Endodermal cell (in vitro differentiated cells): ENCODE measurements at regions not wholly inside any gene's neighbourhood (a gene's known extent, or its start where the extent isn't known, plus 50 kb on each side); places are given as distances from the start of the nearest gene placed in this dataset.

Experiments
- DNase-seq: peaks from one replicate; pipeline ENCODE4 v3.0.0-alpha.2; 2017
- H3K27ac ChIP-seq: 2 replicates; pipeline ENCODE4 v1.5.1; 2013; ENCODE audit warnings: mild to moderate bottlenecking, low read depth, low read length, moderate library complexity
- H3K27me3 ChIP-seq: 2 replicates; pipeline ENCODE4 v1.6.1; 2013; ENCODE audit warnings: mild to moderate bottlenecking, low read length, moderate library complexity; ENCODE audit not compliant: insufficient read depth, control insufficient read depth, poor library complexity, severe bottlenecking
- H3K36me3 ChIP-seq: 2 replicates; pipeline ENCODE4 v1.7.0; 2013; ENCODE audit warnings: mild to moderate bottlenecking, low read length, moderate library complexity; ENCODE audit not compliant: control insufficient read depth, insufficient read depth
- H3K4me1 ChIP-seq: one replicate; pipeline ENCODE4 v1.7.0; 2013; ENCODE audit warnings: low read length; ENCODE audit not compliant: control insufficient read depth, insufficient read depth
- H3K4me3 ChIP-seq: 2 replicates; pipeline ENCODE4 v1.5.1; 2013; ENCODE audit warnings: mild to moderate bottlenecking, low read length, moderate library complexity
- H3K9ac ChIP-seq: 2 replicates; pipeline ENCODE4 v1.6.1; 2013; ENCODE audit warnings: mild to moderate bottlenecking, low read length, moderate library complexity; ENCODE audit not compliant: poor library complexity, severe bottlenecking; ENCODE audit errors: extremely low read depth
- H3K9me3 ChIP-seq: 2 replicates; pipeline ENCODE4 v1.6.1; 2013; ENCODE audit warnings: mild to moderate bottlenecking, low read length, moderate library complexity; ENCODE audit not compliant: control insufficient read depth
- H3K27ac Mint-ChIP-seq: 2 replicates; pipeline ENCODE4 v1.8.0; 2020; ENCODE audit warnings: mixed read lengths
- H3K27me3 Mint-ChIP-seq: 2 replicates; pipeline ENCODE4 v1.8.0; 2021; ENCODE audit warnings: mild to moderate bottlenecking, mixed read lengths; ENCODE audit not compliant: insufficient read depth
- H3K36me3 Mint-ChIP-seq: 2 replicates; pipeline ENCODE4 v1.8.0; 2020; ENCODE audit warnings: low read depth, mixed read lengths
- H3K4me1 Mint-ChIP-seq: 2 replicates; pipeline ENCODE4 v1.8.0; 2020; ENCODE audit warnings: mixed read lengths
- H3K4me3 Mint-ChIP-seq: 2 replicates; pipeline ENCODE4 v1.8.0; 2020; ENCODE audit warnings: mild to moderate bottlenecking, moderate library complexity, mixed read lengths
- H3K9me3 Mint-ChIP-seq: 2 replicates; pipeline ENCODE4 v1.8.0; 2020; ENCODE audit warnings: mild to moderate bottlenecking, mixed read lengths
- CTCF ChIP-seq: fragments of 200-600 bp; sonication (generic); conservative IDR thresholded peaks from 2 replicates; pipeline ENCODE4 v1.5.0; 2021; ENCODE audit warnings: antibody characterized with exemption, mild to moderate bottlenecking
- WGBS, 2 experiments: methylation state at CpG; one replicate each; pipeline versions ENCODE4 v1.1.5 to v1.1.7; 2013; ENCODE audit warnings: missing lambda C conversion rate in 2 of 2, mixed read lengths in 1 of 2; ENCODE audit not compliant: insufficient coverage in 1 of 2, insufficient read length in 1 of 2; 5-methylcytosine and 5-hydroxymethylcytosine counted together

GRCh38 chr6:145277358-145278086 lies 457.8 kb downstream of the EPM2A start:
- no peak for TF ChIP-seq CTCF
- no peaks in the 10 kb centered on the region for H3K4me1 Mint-ChIP-seq
- no peak overlapping the region for H3K27ac Mint-ChIP-seq
- Histone ChIP-seq H3K9ac (no peak overlapping the region), H3K36me3 (no peaks in the 10 kb centered on the region), H3K27me3 (no peaks in the 10 kb centered on the region), H3K4me1 (no peaks in the 10 kb centered on the region), H3K27ac (no peak overlapping the region), H3K9me3 (no peaks in the 10 kb centered on the region), H3K4me3 (no peak overlapping the region)
- no peaks in the 10 kb centered on the region for H3K9me3 Mint-ChIP-seq
- DNase-seq, result no peak
- 80 to 92% methylated on average over 1 to 4 of the region's 4 CpGs for WGBS, 2 experiments
- no peaks in the 10 kb centered on the region for H3K27me3 Mint-ChIP-seq
- H3K36me3 Mint-ChIP-seq, result no peaks in the 10 kb centered on the region
- no peak overlapping the region for H3K4me3 Mint-ChIP-seq

GRCh38 chr6:145278163-145278807 lies 457.0 kb downstream of the EPM2A start:
- H3K27ac Mint-ChIP-seq, result no peak overlapping the region
- H3K27ac ChIP-seq, result no peak overlapping the region
- WGBS, 2 experiments, result 100% methylated on average over 2 of the region's 2 CpGs
- no peaks in the 10 kb centered on the region for H3K9me3 ChIP-seq
- no peaks in the 10 kb centered on the region for H3K36me3 ChIP-seq
- TF ChIP-seq CTCF, result no peak
- no peak overlapping the region for H3K4me3 ChIP-seq
- no peaks in the 10 kb centered on the region for H3K4me1 ChIP-seq
- no peak overlapping the region for H3K9ac ChIP-seq
- H3K4me3 Mint-ChIP-seq, result no peak overlapping the region
- H3K4me1 Mint-ChIP-seq, result no peaks in the 10 kb centered on the region
- H3K36me3 Mint-ChIP-seq, result no peaks in the 10 kb centered on the region
- H3K27me3 ChIP-seq, result no peaks in the 10 kb centered on the region
- DNase-seq, result no peak
- H3K9me3 Mint-ChIP-seq, result no peaks in the 10 kb centered on the region
- H3K27me3 Mint-ChIP-seq, result no peaks in the 10 kb centered on the region

- 100% methylated on average over 1 of the region's 1 CpG; no CpG with 5 or more reads in 1 of the 2 experiments for WGBS, 2 experiments
- Mint-ChIP-seq H3K36me3 (no peaks in the 10 kb centered on the region), H3K27me3 (no peaks in the 10 kb centered on the region), H3K27ac (no peak overlapping the region), H3K9me3 (no peaks in the 10 kb centered on the region), H3K4me3 (no peak overlapping the region), H3K4me1 (no peaks in the 10 kb centered on the region)
- no peak for DNase-seq
- TF ChIP-seq CTCF, result no peak
- no peak overlapping the region for H3K27ac ChIP-seq
- H3K9me3 ChIP-seq, result peaks cover 8% of the 10 kb centered on the region
- H3K4me1 ChIP-seq, result no peaks in the 10 kb centered on the region
- H3K4me3 ChIP-seq, result no peak overlapping the region
- H3K36me3 ChIP-seq, result no peaks in the 10 kb centered on the region
- H3K9ac ChIP-seq, result no peak overlapping the region
- H3K27me3 ChIP-seq, result no peaks in the 10 kb centered on the region
These were observed 455.8 kb downstream of the EPM2A start for GRCh38 chr6:145279551-145279950.
